GM12872 (cell line): ENCODE measurements at regions not wholly inside any gene's neighbourhood (a gene's known extent, or its start where the extent isn't known, plus 50 kb on each side); places are given as distances from the start of the nearest gene placed in this dataset.

Source experiments
- TF ChIP-seq, protein P1 (sequence below): IDR thresholded peaks from 3 replicates; pipeline ENCODE4 v1.5.1; 2011; ENCODE audit warnings: low read depth, mild to moderate bottlenecking, low read length, moderate library complexity; ENCODE audit not compliant: insufficient read depth

DNA sequence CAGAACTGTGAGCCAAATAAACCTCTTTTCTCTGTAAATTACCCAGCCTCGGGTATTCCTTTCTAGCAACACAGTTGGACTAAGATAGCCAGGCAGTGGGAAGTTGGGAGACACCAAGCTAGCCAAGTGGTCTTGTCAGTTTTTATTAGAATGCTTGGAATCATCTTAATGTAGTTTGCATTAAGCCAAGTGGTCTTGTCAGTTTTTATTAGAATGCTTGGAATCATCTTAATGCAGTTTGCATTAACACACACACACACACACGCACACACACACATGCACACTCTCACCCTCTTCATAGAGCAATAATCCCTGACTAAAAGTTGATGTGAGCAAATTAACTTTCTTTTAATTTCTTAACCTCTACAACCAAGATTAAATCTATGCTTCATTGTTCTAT is 151.5 kb downstream of the VAPA start:
- TF ChIP-seq, protein P1, sequence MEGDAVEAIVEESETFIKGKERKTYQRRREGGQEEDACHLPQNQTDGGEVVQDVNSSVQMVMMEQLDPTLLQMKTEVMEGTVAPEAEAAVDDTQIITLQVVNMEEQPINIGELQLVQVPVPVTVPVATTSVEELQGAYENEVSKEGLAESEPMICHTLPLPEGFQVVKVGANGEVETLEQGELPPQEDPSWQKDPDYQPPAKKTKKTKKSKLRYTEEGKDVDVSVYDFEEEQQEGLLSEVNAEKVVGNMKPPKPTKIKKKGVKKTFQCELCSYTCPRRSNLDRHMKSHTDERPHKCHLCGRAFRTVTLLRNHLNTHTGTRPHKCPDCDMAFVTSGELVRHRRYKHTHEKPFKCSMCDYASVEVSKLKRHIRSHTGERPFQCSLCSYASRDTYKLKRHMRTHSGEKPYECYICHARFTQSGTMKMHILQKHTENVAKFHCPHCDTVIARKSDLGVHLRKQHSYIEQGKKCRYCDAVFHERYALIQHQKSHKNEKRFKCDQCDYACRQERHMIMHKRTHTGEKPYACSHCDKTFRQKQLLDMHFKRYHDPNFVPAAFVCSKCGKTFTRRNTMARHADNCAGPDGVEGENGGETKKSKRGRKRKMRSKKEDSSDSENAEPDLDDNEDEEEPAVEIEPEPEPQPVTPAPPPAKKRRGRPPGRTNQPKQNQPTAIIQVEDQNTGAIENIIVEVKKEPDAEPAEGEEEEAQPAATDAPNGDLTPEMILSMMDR: no peak

DNA sequence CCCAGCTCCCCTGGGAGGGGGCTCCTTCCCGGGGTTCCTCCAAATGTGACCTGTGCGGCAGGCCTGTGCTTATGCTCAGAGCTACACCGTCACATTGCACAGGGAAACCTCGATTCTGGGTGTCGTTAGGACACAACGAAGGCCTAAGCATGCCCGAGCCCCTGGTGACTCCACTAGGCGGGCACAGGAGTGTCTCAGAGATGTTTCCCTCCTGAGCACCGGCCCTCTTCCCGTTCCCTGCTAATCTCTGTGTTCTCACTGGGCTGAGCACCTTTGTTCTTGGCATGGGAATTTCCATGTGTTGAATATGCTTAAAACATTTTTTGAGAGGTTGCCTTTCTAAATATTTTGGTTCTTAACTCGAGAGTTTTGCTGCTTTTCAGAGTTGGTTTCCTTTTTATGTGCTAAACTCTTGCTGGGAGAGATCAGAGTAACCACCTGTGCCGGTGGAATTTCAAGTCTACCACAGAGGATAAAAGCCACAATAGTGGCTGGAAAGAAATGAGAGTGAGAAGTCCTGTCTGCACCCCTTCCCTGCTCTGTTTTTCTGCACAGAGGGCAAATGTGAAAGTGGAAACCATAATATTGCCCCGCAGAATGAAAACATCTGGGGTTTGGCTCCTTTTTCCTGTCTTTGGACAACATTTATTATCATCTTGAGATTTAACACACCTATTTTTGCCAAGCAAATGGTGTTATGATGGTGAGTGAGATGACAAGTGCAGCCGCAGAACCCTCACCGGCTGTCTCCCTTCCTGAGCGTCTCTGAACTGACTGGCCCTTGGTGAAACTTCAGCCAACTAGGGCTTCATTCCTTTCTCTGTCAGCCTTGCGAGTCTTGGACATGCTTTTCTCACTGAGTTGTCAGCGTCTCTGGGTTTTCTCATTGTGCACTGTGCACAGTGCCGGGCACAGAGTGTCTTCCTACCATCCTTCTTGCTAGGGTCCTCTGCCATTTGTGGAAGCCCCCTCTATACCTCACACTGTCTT is 154.1 kb downstream of the VAPA start:
- TF ChIP-seq, protein P1: no peak

DNA sequence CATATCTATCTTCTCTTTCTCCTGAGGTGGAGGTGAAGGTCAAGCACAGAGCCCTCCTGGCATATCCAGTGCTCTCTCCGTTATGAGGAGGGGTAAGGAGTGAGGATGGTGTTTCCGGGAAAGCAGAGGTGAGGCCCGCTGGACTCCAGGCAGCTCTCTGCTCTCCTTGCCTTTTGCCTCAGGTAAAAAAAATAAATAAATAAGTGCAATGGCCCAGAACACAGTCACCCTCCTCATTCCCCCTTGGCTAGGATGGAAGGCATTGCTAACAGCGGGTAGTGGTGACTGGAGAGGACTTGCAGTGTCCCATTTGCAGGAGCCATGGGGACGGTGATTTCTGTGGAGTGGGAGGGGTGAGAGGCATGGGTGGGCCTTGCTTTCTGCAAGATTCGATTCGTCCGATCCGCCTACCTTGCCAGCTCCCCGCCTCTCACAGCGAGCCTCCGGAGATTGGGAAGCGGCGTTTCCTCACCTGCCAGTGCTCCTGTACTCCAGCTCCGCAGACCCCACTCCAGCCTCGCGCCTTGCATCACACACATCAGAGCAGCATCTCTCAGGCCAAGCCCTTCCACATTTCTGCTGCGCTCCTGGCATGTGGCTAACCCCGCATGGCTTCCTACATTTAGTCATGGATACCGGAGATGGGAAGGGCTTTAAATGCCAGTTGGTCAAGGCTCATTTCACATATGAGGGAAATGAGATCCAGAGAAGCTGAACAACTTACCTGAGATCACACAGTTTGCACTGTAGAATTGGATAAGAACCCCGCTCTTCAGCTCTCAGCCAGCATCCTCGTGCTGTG is 155.2 kb downstream of the VAPA start:
- TF ChIP-seq, protein P1: no peak

DNA sequence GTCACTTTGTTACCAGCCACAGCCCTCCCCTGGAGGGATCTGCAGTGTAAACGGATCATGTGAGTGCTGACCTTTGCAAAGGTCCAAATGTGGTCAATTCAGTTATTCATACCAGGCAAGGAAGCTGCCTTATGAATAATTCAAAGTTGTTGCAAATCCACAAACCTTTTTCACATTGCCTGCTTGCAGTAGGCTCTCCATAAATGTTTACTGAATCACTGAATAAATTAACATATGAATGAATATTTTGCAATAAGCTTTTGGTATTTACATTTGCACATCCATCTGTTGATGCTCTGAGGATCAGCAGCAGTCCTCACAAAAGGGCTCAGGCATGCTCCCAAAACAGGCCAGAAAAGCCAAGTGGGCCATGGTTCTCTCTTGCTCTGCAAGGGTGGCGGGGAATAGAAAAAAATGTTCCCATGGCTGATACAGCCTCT is 156.8 kb downstream of the VAPA start:
- TF ChIP-seq, protein P1: no peak

DNA sequence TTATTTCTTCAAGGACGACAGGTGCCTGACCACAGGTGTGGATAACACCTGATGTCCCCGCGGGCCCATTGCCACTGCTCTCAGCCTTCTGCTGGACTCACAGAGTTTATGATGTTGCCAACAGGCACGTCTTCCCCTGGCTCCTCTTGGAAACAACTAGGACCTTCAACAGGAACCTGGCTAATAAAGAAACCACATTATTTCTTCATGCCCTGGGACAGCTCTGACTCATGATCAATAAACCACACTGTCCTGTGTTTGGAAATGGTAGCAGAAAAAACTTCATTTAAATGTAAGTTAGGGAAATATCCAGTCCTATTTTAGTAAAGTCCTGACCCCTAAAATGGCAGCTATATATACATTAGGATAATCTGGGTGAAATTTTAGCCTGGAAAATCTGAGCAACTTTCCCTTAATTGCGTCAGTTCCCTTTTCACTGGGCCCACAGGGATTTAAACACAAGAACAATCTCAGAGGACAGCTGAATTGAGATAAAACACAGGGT is 158.9 kb downstream of the VAPA start:
- TF ChIP-seq, protein P1: no peak

DNA sequence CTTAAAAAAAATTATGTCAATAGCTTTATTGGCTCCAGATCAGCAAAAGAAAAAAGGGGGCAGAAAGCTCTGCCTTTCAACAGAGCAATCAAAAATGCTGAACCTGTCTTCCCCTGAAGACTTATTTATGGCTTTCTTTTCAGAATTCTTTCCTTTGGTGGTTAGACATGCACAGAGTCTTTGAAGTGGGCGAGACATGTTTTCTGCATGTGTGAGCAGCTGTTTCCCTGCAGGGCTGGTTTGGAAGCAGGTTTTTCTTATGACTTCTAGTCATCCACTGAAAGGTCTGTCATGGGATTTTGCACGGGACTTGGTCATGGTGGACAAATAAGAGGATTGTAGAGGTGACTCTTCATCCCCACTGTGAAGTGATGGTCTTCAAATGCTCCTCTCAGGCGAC is 160.3 kb downstream of the VAPA start:
- TF ChIP-seq, protein P1: no peak

DNA sequence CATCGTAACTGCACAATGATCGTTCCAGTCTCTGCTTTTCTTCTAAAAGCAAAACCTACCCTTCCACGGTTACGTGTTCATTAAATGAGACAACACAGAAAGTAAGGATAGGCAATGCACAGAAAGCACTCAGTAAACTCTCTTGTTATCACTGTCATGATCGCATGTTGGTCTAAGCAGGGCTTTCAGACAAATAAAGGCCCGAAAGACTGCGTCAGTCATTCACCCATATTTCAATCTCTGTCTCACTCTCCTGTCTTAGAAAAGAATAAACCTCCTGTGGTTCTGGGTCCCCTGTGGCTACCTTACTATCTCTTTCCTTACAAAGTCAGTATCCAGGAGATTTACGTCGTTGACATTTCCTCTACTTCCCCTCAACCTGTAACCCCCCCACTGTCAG is 160.9 kb downstream of the VAPA start:
- TF ChIP-seq, protein P1: no peak
